Neural progenitor cell (in vitro differentiated cells): ENCODE measurements at regions not wholly inside any gene's neighbourhood (a gene's known extent, or its start where the extent isn't known, plus 50 kb on each side); places are given as distances from the start of the nearest gene placed in this dataset.

Experiments used
- CTCF ChIP-seq: fragments of 200-600 bp; sonication (generic); IDR thresholded peaks from 2 replicates; pipeline ENCODE4 v1.5.1; 2017; ENCODE audit warnings: antibody characterized with exemption, mild to moderate bottlenecking
- EZH2 ChIP-seq: fragments of 200-600 bp; sonication (generic); IDR thresholded peaks from 2 replicates; pipeline ENCODE4 v1.6.1; 2017; ENCODE audit warnings: antibody characterized with exemption, mild to moderate bottlenecking, moderate library complexity
- EZH2phosphoT487 ChIP-seq: fragments of 200-600 bp; sonication (generic); IDR thresholded peaks from 2 replicates; pipeline ENCODE4 v1.6.1; 2017; ENCODE audit warnings: antibody characterized with exemption

GRCh38 chr2:160610041-160610440, 116.4 kb upstream of the RBMS1 start:
- TF ChIP-seq EZH2 (no peak), CTCF (no peak), EZH2phosphoT487 (no peak)
